HUDEP-2 (cell line): ENCODE measurements at regions not wholly inside any gene's neighbourhood (a gene's known extent, or its start where the extent isn't known, plus 50 kb on each side); places are given as distances from the start of the nearest gene placed in this dataset.
"Not testable (repeated sequence)": the region's sequence is repeated elsewhere in the genome, so short reads cannot be mapped to it uniquely, and the experiment has no call there.

Experiments used
- DNase-seq, 76 experiments: peaks; one replicate each; lab custom pipeline; 2025; ENCODE audit not compliant: unreplicated experiment in 76 of 76; lab: John Stamatoyannopoulos, UW

DNA sequence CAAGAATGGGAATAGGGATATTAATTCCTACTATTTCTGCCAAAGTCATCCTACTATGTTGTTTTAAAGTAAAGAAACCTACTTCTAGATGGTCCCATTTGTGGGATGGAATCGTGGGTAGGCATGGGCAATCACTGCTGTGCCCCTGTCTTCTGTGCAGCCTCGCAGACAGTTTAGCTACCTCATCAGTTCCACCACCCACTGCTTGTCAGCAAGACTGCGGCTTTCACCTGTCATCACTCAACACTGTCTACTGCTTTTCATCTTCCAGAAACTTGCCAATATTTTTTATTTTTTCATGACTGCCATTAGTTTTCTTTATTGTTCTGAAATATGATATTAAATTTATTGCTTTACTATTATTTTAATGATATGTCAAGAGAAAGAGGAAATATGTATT, 368.1 kb upstream of the KYNU start:
- no peak for DNase-seq

DNA sequence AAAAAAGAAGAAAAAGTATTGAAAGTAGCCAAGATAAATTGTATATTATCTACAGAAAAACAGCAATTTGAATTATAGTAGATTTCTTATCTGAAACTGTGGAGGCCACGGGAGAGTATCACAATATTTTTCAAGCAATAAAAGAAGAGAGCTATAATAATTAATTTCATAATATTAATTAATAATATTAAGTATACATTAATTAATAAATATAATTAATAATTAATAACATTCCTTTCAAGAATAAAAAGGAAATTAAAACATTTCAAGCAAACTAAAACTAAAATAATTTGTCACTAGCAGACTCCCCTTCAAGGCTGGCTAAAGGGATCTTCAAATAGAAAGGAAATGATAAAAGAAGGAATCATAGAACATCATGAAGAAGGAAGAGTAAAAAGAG, 372.7 kb upstream of the KYNU start:
- DNase-seq = no peak

DNA sequence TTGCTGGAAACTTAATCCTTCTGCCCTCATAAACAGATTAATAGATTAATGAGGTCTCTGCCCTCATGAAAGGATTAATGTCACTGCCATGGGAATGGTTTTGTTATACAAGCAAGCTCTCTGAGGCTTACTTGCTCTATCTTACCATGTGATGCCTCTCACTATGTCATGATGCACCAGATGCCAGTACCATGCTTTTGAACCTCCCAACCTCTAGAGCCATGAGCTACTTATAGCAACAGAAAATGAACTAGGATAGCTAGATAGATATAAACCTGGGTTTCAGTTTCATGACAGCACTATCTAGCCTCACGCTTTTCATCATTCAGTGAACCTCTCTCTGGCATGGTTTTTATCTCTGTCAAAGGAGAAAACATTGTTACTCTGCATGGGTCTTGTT, 371.6 kb upstream of the LRP1B start:
- DNase-seq = no peak

DNA sequence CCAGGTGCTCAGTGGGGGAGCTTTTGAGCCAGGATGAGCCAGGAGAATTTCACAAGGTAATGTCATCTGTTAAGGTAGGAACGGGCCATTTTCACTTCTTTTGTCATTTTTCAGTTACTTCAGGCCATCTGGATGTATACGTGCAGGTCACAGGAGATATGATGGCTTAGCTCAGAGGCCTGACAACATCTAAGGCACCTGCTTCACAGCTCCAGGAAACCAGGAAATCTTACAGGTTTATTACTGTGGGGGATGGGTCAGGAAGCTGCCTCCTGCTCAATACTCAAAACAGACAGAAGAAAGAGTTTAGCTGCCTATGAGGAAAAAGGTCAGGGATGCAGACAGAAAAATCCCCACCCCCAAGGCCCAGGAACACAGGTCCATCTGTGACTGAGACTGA, 364.3 kb upstream of the LRP1B start:
- DNase-seq = no peak

DNA sequence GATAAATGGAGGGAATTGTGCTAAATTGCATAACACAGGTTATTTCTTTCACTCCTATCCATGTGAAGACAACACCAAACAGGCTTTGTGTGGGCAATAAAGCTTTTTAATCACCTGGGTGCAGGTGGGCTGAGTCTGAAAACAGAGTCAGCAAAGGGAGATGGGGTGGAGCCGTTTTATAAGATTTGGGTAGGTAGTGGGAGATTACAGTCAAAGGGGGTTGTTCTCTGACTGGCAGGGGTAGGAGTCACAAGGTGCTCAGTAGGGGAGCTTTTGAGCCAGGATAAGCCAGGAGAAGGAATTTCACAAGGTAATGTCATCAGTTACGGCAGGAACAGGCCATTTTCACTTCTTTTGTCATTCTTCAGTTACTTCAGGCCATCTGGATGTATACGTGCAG, 358.8 kb upstream of the LRP1B start:
- DNase-seq = not testable (repeated sequence)

DNA sequence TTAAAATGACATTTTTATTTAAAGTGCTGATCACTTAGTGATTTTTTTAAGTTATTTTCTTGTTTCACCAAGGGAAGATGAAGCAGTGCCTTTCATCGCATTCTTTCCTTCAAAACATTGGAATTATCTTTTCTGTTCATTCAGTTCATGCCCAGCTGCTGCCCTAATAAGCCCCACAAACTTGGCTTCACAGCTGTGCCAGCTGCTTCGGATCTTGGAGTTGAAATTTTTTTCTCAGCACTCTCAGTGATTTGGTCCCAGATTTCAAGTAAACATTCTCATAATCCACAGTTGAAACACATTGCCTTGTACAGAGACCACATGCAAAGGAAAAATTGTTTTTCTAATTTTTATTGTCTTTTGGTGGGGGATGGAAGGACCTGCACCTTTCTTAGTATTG, 353.3 kb upstream of the LRP1B start:
- DNase-seq = no peak

DNA sequence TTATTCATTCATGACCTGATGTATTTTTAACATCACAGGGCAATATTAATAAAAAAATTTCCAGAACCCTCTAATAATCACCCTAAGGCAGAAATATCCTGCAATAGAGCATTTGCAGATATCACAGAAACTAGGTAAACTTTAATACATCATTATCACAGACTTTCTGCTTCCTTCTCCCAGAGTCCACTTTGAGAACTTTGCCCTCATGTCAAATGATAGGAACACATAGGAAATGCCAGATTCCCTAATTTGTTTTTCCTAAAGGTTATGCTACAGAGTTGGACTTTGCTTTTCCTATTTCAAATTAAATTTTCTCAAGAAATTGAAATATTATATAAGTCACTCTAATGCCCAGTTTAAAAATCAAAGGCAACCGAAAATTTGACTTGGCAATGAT, 352.8 kb upstream of the LRP1B start:
- DNase-seq = no peak

DNA sequence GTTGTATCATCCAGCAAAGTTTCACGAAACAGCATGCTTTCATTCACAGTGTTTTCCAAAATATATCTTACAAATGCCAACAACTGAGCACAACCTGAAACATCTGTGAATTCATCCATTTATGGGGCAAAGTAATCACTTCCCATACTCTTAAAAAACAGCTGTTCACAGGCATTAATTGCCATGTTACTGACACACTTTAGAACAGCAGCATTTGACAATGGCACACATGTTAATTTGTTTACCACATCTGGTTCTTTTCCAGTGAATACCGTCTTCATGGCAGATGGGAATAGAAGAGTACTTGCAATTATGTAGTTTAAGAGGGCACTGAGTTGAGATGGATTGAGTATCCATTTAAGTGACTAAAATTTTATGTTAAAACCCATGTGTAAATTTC, 347.4 kb upstream of the LRP1B start:
- no peak for DNase-seq

DNA sequence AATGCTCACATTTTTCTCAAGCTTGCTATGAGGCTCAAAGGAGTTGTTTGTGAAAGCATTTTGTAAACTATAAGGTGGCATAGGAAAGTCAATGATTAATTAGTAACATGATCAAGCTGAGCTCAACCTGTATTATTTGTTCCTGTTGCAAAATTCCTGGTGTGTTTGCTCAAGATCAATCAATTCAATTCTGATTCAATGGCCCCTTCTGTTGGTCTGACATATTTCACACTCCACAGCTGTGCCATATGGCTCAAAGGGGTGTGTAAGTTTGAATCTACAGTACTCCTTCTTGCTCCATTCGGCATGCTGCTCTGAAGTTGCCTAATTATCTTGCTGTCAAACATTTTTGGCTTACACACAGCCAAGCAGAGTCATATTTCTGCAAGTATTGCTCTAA, 341.6 kb upstream of the LRP1B start:
- DNase-seq = no peak

DNA sequence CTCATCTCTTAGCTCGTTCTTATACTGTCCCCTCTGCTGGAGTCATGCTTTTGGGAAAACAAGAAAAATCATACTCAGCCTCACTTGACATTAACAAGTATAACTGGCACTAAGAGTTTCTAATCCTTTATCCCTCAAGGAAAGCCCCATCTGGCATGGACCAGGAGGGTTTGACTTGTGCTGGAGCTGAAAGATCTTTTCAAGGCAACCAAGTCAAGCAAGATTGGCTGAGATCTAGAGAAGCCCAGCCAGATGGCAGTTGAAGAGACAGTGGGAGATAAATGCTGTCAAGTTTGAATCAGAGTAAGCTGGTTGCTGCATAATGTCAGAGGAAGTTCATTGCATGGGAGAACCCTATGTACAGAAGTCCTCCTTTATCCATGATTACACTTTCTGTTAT, 336.5 kb upstream of the LRP1B start:
- no peak for DNase-seq

DNA sequence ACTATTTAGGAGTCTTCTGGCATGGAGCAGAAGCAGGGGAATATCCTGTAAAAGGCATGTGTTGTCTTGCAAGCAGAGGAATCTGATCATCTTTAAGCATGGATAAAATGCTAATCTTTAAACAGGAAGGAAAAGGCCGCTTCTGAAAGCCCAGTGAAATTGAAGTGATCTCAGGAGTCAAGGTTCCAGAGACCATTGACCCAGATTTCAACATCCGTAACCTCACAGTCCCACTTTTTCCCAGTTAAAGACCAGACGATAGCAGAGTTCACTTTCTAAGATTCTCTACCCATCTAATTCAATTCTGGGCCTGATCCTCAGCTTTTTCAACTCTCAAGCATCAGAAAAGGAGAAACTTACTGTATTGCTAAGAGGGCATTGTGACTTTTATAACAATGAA, 332.2 kb upstream of the LRP1B start:
- no peak for DNase-seq

DNA sequence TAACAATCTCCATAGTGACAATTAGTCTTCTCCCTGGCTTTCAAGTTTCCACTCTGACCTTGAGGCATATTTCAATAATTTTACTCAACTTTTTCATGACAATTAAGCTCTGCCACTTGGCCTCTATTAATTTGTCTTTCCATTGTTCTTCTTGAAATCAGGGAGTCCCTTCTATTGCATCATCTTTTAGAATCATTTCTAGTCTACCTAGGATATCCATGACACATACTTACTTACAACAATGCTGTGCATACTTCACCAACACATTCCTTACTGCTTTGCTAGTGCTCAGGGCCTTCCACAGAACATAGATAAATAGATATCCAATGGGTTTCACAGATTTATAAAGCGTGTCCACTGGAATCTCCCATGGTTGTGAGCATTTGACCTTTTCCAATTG, 331.5 kb upstream of the LRP1B start:
- DNase-seq = no peak

DNA sequence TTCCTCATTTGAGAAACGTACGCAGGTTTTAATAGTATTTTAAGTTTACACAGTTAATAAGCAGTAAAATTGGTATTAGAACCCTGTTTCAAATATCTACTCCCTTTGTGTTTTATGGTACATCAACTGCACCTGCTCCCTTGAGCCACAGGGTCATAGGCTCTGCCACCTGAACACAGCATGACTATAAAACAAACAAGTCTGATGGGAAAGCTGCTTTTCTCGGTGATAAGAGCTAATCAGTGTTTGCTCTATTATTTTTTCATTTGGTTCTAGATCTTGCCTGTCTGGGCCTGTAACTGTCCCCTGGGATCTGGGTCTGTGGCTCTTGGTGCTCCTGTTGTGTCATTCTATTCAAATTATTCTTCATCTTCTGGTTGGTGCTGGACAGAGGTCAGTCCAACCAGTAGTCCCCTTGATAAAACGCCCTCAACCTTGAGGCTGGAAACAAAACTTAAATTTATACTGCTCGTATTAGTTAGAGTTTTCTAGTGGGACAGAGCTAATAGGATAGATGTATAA, 314.8 kb upstream of the LRP1B start:
- no peak for DNase-seq

DNA sequence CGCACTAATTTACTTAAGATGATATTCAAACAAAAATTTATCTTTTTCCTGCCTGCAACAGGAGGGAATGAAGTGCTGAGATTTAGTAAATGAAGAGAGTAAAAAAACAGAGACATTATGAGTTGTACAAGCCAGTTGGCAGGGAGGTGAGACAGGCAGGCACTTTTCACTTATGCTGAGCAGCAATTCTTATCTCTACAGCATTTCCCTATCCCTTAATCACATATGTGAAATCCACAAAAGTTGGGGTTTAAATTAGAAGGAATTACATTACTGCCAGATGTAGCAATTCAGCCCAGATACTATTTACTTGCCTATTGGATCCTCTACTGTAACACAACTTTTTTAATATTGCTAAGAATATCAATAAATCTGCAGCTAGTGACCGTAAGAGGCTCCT, 314.2 kb upstream of the LRP1B start:
- no peak for DNase-seq

DNA sequence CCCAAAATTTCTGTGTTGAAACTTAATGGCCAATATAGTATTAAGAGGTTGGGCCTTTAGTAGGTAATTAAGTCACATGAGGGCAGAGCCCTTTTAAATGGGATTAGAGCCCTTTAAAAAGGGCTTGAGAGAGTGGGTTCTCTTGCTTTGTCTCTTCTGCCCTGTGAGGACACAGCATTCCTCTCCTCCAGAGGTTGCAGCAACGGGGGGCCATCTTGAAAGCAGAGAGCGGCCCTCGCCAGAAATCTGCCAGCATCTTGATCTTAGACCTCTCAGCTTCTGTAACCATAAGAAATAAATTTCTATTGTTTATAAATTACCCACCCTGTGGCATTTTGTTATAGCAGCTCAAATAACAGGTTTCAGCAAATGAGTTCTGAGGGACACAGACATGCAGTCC, 305.0 kb upstream of the LRP1B start:
- no peak for DNase-seq

DNA sequence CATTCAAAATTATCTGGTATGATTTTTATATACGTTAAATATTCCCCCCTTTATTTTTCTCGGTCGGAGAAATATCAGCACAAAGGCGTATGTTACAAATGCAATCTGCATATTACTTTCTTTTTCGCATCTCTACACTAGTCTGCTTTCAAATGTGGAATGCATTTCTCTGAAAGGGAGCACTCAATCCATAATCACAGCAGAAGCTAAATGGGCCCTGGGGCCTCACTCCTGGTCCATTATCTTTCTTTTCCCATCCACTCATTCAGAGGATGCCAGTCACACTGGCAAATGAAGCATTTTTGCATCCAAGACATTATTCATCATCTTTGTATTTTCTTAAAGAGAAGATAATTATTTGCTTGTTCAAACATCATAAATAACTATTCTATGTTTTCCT, 295.2 kb upstream of the LRP1B start:
- no peak for DNase-seq

DNA sequence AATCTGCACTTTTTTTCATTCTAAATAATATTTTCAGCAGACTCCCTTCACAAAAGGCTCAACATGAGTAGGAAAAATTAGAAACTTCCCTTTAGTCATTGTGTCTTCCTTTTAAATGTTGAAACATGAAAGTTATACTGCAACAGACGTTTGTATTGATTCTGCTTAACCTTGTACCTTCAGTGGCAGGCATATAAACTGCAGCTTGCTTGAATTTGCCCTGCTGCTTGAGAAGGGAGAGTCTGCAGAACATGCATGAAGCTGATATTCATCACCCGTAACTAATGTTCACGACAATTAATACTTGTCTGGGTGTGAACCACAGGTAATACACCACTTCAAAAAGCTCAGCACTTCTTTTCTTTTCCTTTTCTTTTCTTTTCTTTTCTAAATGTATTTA, 294.7 kb upstream of the LRP1B start:
- no peak for DNase-seq

DNA sequence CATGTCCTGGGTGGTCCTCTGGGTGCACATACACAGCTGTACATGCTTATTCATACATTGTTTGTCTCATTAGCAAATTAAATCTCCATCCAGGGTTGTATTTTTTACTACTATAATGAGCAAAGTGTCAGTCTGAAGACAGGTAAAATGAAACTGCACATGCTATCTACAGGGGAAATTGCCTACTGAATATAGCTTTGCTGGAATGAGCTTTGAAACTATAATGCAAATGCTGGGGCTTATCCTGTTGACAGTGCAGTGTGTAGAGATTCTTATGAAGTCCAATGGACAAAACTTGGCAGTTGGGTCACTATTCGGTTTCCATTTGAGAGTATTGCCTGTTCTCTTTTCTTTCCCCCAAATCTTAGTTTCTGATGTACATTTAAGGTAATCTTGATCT, 292.8 kb upstream of the LRP1B start:
- DNase-seq = no peak

DNA sequence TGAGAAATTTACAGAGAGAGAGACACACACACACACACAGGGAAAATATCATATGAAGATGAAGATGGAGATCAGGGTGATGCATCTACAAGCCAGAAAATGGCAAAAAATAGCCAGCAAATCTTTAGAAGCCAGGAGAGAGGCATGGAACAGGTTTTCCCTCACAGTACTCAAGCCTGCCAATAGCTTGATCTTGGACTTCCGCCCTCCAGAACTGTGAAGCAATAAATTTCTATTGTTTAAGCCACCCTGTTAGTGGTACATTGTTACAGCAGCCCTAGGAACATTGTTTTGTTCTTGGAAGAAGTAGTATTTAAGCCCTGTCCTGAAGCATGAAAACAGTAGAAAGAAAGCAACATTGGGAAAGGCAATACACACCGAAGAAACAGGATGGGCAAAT, 292.0 kb upstream of the LRP1B start:
- DNase-seq = no peak

DNA sequence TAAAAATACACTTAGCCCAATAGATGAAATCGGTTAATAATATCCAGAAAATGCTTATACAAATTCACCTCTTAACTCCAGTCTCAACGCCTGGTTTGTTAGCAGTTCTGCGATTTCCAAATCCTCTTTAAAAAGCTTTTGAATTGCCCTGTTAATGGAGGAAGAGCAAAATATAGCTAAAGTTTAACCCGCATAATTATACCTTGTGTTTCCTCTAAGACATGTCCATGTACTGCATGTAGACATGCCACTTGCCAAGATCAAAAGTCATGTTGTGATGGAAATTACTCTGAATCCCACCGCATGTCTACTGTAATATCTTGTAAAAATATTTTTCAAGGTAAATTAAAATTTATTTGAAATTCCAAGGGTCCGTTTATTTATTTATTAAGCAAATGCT, 291.2 kb upstream of the LRP1B start:
- no peak for DNase-seq

DNA sequence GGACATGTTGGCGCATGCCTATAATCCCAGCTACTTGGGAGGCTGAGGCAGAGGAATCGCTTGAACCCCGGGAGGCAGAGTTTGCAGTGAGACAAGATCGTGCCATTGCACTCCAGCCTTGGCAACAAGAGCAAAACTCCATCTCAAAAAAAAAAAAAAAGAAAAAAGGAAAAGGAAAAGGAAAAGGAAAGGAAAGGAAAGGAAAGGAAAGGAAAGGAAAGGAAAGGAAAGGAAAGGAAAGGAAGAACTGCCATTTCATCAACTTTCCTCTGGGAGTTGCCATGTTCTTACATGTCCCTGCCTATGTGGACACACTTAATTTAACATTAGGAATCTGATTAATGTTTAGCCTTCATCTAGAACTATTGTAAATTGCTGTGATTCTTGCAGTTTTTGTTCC, 287.9 kb upstream of the LRP1B start:
- DNase-seq = not testable (repeated sequence)

DNA sequence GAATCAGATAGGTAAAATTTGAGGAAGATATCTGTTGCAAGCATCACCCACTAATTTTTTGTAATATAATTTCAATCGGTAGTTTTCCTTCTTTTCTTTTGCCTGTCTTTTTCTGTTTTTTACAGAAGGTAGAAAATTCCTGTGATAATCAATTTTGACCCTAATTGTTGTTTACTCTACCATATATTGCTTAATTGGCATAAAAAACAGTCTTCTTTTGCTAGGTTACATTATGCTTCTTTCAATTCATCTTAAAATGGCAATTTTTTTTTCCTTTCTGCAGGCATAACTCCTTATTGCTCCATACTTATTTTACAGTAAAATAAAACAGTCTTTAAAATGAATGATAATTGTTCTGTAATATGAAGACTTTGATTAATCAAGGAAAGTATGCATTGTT, 286.2 kb upstream of the LRP1B start:
- DNase-seq = no peak

DNA sequence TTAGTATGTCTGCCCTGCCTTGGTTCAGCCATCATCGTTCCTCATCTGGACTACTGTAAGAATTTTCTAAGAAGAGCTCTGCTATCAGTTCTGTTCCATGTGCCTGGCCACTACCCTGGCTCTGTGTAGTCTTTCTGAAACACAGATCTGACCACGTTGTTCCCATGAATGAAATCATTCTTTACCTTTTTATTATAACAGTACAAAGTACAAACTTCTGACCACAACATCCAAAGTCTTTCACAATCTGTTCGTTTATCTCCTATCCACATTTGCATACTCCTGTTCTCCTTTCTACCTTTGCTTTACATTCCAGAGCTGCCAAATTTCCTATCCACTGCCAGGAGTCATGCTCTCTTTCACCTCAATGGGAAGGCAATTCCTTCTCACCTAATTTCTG, 284.6 kb upstream of the LRP1B start:
- no peak for DNase-seq

DNA sequence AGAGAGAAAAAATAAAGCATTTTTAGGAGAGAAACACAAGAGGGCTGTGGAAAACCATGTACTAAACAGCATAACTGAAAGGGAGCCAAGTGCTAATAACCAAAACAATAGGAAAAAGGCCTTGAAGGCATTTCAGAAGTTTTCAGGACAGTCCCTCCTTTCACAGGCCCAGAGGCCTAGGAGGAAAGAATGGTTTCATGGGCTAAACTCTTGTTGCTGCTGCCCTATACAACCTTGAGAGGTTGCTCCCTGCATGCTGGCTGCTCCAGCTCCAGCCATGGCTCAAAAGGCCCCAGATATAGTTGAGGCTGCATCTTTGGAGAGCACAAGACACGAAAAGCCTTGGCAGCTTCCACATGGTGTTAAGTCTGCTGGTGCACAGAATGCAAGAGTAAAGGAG, 267.4 kb upstream of the LRP1B start:
- DNase-seq = no peak
